NCI-H1417 (cell line): ENCODE measurements at regions not wholly inside any gene's neighbourhood (a gene's known extent, or its start where the extent isn't known, plus 50 kb on each side); places are given as distances from the start of the nearest gene placed in this dataset.

ENCODE experiments used
- DNase-seq, 3 experiments: peaks; one replicate each; lab custom pipeline; 2025; lab: John Stamatoyannopoulos, UW

DNA sequence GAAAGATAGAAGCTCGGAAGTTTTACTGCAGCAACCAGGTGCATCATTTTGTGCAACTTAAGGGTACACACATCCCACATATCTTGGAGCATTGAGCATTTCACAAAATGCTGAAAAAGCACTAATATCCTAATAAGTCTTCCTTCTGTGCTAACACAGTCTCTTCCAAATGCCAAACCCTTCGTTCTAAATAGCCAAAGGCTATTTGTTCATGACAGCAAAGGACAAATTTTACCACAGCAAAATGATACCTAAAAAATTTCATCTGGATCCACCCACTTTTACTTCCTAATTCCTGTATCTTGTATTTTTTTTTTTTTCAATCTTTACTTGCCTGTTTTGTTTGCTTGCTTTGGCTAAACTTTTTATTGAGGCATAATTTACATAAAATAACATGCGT is 435.0 kb downstream of the RND3 start:
- no peak for DNase-seq

DNA sequence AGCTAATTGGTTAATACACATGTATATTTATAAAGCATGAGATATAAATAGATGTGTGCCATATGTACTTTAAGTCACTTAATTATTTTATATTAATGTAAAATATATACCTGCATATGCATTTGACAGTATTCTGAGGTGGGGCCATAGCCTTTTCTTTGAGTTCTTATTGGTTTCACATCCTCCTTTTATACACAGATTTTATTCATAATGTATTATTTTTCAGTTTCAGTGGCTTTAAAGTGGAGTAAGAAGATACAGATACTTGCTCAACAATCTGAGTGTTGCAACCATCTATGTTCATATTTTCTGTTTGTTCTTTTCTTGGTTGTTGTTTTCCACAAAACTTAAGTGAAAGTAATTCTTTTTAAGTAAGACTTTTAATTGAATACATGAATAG is 436.5 kb downstream of the RND3 start:
- DNase-seq, result no peak

DNA sequence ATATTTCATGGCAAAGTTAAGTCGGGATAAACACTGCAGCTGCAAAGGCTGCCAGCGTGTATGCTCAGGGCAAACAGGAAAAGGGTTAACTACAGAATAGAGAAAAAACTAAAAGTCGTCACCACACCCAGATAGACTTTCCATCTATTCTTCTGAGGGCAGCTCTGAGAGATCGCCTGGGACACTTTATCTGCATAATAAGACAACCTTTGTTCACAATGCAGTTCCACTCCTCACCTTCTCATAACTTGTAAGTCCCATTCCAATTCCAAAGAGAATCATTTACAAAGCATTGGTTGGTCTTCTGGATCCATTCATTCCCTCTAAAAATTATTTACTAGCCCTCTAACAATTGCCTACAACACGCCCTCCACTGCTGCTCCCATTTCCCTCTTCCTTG is 437.4 kb downstream of the RND3 start:
- DNase-seq, result no peak

DNA sequence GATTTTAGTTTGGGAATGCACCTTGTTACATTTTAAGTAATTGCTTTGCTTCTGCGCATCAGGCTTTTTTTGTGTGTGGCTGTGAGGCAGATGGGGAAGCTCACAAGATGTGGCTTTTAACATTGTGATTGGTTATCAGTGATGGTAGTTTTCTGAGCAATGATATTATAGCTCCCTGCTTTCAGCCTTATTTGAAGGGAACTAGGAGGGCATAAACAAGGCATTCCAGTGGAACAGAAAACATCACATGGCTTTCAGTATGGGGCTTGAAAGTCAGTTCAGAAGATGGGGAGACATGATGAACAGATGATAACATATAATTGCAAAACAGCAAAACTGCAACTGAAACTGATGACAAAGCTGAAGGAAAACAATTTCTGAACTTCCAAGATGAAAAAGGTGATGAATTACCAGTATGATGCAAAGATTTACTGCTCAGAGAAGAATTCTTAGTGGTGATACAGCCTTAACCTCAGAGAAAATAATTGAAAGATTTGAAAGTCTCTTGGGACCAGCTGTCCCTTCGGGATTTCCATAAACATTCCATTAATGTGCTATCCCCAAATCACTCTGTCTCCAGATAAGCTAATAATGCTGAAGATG is 439.7 kb downstream of the RND3 start:
- DNase-seq, result peak in 1 of 3 experiments; percentile 40

DNA sequence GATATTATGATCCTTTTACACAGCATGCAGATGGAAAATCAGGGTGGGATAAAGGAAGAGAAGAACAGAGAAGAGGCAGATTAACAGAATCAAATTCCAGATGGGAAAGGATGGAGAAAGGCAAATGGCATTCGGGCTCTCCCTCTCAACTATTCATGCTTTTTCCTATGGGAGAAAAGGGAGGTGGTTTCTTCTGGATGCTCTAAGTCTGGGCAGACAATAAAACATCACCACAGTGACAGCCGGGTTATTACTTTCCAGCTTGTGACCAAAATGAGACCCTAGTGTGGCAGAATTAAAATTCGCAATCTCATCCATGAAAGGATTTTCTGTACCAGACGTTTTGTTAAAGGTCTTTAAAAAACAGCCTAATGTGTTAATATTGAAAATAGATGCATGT is 440.7 kb downstream of the RND3 start:
- peak in 1 of 3 experiments; percentile 34 for DNase-seq

DNA sequence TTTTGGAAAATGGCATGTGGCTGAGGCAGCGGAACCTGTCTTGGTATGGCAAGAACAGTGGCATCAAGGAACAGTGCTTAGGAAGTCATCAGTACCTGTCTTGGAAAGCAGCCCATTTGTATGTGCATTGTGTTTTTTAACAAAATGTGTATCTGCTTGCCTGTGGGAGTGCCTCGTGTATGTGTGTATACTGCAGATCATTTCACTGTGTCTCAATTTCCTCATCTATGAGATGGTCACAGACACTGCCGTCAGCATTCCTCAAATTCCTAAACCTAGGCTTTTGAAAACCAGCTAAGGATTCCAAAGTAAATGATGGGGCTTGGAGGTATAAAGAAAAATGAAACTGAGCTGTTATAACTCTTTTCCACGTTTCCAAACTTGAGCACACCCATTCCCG is 441.3 kb downstream of the RND3 start:
- no peak for DNase-seq

DNA sequence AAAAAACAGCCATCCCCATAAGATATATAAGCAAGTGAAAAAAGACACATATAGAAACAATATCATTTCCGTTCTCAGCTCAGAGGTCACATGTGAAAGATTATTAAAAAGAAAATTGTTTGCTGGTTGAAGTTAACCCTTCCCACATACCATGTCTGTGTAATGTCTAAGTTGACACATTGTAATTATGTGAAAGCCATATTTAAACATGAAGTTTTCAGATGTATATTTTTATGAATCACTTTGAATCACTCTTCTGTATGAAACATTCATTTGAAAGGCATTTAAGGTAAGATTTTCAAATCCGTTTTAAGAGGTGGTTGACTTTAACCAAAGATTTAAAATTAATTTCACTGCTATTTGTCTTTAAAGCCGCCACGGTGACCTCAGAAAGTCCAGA is 441.9 kb downstream of the RND3 start:
- DNase-seq, result no peak

DNA sequence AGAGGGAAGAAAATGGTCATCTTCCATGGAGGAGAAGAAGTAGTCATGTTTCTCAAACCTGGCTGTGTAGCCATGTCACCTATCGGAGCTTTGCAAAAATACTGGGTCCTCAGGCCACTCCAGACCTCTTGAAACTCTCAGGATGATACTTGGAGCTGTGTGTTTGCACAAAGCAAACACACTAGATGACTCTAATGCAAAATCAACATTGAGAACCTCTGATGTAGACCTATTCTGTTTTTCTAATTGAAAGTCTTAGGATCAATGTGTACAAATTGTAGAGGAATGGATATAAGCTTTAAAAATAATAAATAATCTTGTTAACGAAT is 444.3 kb downstream of the RND3 start:
- DNase-seq, result peak; percentile 32 to 70 (median 68)

DNA sequence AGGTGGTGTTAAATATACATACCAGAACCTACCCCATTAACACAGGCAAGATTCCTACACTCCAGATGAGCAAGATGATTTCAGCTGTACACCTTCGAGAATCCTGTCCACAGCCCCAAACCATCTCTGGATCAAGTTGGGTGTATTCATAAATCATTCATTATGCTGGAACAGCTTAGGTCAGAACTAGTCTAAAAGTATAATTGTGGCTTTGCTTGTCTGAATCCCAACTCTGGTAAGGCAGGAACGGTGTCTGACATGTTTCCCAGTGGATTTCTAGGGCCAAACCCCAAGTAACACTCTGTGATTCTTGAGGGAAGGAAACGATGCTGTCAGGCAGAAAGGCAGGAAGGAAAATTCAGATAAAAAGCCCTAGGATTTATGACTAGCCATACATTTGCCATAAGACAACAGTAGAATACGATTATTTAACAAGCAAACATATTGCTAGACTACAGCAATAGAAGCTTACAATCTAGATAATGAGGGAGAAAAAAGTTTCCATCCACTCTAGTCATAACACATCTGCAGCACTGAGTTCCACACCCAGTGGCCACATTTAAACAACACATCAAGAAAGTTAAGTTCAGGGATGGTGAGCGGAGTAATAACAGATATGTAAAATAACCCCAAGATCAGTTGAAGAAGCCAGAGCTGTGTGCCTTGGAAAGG is 444.8 kb downstream of the RND3 start:
- no peak for DNase-seq

DNA sequence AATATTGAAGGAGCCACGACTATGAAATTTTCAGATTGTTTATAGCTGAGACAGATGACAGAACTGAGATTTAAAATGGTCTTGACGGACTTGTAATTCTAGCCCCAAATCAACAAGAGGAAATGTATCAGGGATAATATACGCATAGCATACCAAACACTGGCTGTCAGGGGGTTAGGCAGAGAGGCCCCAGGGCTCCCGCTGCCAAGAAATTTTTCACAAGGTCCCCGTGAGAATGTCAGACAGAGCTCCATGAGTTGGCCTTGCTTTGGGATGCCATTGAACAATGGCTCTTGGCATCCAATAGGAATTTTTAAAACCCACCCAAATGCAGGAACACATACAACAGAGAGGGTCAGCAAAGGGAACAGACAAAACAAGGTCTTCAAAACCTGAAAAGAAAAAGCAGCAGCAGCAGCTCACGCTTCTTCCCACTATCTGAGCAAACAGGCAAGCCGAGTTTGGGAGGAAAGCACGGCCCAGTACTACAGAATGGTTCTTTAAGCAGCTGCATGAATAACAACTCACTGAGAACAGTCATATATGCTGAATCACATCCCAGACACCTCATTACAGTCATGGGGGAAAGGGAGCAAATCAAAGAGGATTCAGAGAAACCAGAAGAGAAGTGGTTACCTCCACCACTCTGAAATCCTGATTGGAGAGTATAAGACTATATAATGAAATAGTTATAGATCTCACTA is 445.6 kb downstream of the RND3 start:
- DNase-seq, result no peak

DNA sequence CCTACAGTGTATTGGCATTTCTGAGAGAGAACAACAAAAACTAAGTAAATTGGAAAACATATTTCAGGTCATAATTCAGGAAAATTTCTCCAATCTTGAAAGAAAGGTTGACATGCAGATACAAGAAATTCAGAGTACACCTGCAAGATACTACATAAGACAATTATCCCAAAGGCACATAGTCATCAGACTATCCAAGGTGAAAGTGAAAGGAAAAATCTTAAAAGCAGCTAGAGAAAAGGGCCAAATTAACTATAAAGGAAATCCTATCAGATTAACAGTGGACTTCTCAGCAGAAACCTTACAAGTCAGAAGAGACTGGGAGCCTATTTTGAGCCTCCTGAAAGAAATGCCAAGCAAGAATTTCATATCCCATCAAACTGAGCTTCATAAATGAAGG is 449.0 kb upstream of the MMADHC start:
- no peak for DNase-seq

DNA sequence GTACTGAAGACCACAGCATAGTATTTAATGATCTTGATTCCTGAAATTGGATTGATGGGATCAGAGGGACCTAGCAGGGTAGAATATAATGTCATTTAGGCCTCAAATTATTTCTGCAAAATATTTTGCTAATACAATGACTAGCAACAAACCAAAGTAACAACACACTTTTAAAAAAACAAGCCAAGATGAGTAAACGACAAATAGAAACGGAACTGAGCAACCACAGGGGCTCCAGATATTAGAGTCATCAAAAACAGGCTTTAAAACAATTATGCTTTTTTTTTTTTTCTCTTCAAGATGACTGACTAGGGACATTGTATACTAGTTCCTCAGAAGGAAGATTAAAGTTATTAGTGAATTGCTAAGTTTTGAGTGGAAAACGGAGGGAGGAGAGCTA is 447.1 kb upstream of the MMADHC start:
- no peak for DNase-seq

DNA sequence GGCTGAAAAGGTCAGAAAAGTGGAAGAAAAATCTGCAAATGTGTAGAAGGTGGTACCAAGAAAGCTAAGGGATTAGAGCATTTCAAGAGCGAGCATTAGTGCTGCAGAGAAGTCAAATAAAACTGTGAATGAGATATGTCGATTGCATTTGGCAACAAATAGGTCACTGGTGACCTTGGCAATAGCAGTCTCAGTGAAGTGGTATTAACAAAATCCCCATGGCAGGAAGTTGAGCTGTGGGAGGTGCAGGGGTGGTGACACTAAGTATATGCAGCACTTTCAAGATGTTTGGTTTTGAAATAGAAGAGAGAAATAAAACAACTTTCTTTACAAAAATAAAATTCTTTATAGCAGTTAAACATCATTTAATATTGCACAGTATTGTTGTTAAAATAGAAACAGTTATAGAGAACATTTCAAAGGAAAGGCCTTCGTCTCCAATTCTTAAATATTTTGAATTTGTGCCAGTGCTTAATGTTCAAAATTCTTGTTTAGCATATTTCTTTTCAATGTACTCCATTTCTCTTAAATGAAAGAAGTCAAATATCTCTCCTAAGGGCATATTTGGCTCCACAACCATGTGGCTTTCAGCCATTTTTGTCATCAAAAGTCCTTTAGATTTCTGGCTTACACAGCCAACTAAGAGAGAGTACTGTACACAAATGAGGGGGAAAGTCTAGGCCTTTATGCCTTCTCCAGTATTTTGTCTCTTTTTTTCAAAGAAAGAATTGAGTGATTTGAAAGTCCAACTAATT is 443.0 kb upstream of the MMADHC start:
- peak in 1 of 3 experiments; percentile 33 for DNase-seq

DNA sequence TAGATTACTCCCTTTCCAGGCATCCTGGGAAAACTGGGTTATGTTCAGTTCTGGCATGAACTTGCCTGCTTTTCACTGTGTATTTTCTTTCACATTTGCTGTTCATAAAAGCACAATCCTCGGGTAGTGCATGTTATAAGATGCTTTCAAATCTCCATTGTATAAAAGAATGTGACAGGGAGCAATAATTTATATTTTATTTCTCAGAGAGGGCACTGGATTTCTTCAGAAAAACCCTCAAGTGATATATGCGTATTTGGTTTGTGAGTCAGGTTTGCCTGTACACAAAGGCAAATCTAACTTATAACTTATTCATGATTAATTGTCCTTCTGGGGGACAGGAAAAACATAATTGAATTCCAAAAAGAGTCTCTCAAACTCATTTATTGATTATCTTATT is 440.7 kb upstream of the MMADHC start:
- no peak for DNase-seq

DNA sequence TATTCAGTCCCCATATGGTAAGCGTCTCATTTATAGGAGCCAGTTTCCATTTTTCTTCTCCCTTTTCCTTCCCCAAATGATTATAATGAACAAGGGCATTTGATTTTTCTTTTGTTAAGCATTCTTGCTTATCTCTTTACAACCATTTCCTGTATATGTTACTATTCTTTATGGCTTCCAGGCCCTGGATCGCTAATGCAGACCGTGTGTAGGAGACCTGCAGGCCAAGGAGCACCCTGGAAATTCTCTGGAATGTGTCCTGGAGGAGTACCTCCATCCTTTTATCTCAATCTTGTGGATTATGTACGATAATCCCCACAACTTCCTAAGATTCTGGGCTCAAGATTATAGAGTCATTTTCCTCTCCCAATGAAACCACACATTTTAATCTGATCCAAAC is 439.6 kb upstream of the MMADHC start:
- no peak for DNase-seq

DNA sequence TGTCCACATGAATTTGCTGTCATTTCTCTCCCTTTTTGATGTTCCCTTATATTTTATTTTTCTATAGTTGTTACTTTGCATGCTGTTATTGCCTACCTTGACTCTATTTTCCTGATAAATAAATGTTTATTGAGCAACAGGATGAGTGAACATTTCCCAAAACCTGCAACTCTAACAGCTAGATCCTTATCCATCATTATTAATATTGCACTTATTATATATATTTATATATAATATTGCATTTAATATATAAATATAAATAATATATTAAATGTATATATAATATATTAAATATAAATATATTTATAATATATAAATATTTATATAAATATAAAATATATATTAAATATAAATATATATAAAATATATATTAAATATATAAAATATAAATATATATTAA is 436.1 kb upstream of the MMADHC start:
- peak in 1 of 3 experiments; percentile 47 for DNase-seq

DNA sequence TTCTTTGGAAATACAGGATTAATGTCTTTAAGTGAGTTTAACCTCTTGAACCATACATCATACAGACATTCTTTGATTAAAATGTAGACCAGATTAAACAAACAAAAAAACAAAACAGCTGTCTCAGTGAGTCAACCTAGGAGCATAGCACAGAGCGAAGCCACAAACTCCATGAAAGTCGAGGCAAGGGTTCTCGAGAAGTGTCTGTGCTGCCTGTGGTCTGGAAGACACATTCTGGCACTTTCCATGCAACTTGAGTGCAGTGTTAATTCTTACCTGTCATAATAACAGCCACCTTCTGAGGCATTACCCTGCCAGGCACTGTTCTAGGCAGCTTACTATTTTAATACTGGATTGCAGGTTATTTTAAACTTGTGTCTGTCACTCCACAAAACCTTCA is 435.5 kb upstream of the MMADHC start:
- DNase-seq, result no peak

DNA sequence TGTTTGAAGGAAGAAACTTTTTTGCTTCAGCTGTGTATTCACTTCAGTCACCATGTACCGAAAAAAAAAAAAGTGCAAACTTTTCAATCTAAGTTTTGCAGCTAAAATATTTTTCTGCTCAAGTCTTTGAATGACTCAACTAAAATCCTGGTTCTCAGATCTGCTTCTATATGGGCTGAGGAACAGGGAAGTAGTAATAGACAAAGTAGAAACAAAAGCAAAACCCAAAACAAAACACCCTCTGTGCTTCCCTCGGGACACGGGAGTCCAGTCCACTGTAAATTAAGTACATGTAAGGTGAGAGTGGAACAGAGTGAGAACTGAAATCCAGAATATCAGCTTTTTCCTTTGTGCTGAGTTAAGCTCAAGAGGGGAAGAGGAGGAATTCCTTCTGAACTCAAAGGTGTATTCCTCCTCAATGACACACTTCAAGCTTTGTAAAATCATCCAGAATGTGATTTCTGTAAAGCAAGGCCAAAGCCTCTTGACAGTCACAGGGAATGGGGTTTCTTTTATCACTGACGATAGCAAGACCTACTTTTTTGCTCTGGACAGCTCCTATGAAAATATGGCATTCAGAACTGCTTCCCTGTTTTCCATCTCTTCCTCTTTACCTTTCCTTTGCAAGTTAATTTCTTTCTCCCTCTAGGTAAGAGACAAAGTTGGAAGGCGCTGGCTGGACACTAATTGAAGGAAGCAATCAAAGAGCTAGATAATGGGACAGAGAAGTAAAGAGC is 433.5 kb upstream of the MMADHC start:
- DNase-seq, result no peak

DNA sequence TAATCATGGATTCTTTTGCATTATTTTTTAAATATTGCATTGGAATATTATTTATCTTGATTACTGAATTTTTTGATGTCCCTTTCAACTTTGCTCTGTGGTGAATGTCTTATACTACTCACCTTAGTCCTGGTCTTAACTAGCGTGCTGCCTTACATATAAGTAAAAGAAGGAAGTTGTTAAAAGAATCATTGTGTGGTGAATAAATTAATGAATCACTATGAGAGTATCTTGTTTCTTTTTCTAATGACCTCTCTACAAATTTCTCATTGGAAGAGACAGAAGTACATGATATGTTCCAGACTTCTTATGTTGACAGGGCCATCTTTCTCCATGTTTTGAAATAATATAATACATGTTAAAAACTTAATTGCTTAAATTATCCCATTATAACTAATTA is 432.6 kb upstream of the MMADHC start:
- DNase-seq, result no peak

DNA sequence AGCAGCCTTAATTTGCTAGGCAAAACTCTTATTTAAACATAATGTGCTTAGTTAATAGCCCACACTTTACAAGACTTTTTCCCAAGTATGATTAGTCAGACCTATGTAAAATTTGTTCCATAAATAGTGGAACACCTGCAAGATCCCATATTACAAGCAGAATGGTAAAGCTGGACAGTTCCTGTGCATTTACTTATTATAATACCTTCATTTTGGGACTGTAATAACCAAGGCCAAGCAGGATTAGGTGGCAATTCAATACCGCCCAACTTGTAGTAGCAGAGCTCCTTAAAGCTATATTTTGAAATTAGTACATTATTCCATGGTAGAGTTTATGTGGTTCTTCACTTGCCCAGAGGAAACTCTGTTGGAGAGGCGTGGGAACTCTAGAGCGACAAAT is 431.5 kb upstream of the MMADHC start:
- DNase-seq, result no peak

DNA sequence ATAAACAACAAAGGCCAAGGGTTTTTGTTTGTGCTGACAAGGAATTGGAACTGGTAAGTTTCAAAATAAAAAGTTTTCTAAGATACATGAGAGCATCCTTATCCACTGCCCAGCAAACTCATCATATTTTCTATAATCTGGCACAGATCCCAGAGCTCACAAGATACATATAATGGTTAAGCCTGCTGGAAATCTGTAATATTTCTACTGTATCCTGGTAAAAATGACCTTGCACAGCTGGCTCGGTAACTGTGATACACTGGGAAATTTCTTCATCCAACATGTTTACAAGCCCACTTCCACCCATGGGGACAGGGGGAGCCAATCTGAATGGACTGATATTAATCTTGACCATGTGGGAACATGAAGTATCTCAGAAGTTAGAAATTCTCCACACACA is 425.4 kb upstream of the MMADHC start:
- no peak for DNase-seq

DNA sequence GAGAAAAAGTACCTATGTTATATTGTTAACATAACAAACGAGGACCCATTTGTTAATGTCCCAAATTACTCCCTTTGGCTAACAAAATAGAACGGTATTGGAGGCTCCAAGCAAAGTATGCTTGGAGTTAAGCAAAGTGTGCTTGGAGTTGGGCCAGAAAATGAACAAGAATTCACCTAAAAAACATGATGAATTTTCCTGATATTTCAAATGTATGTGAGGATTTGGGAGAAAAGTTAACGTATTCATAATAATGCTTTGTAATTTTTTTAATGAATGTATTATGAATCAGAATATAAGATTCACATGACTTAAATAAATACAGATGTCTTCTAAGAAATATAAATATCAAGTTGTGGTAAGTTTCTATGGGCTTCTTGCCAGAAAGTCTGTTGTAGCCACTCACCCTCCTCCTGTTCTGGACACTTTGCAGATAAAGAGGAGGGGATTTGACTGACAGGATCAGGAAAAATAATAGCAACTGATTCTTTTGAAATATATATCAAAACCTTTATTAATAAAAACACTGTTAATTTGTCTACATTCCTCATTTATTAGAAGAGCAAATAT is 423.7 kb upstream of the MMADHC start:
- no peak for DNase-seq
